Activated T-helper 2 cell treated with anti-CD3 and anti-CD28 coated beads, Interferon-gamma antibody, Interleukin-2, Interleukin-4, amounts not matched to agents 10 μg/mL and 5 μg/mL and 100 μg/mL, durations not matched to agents 14 hours and 24 hours and 36 hours (primary cell): ENCODE measurements at regions not wholly inside any gene's neighbourhood (a gene's known extent, or its start where the extent isn't known, plus 50 kb on each side); places are given as distances from the start of the nearest gene placed in this dataset.

Source experiments
- DNase-seq: peaks from one replicate; pipeline ENCODE4 v3.0.0; 2021; ENCODE audit warnings: low spot score
- H3K27ac Mint-ChIP-seq: one replicate; pipeline ENCODE4 v1.8.0; 2021; ENCODE audit warnings: mixed read lengths
- H3K27me3 Mint-ChIP-seq: one replicate; pipeline ENCODE4 v1.8.0; 2021; ENCODE audit warnings: low read depth, mixed read lengths
- H3K36me3 Mint-ChIP-seq: one replicate; pipeline ENCODE4 v1.8.0; 2021; ENCODE audit warnings: low read depth, mixed read lengths
- H3K4me1 Mint-ChIP-seq: one replicate; pipeline ENCODE4 v1.8.0; 2021; ENCODE audit warnings: low read depth, mixed read lengths
- H3K4me3 Mint-ChIP-seq: one replicate; pipeline ENCODE4 v1.8.0; 2021; ENCODE audit warnings: low read depth, mild to moderate bottlenecking, moderate library complexity, mixed read lengths
- H3K9me3 Mint-ChIP-seq: one replicate; pipeline ENCODE4 v1.8.0; 2021; ENCODE audit warnings: mixed read lengths
- intact Hi-C: fragments of 100-400 bp; cut with micrococcal nuclease; formaldehyde crosslinking; loops from one replicate; pipeline ENCODE4 v1.15.1; 2023

DNA sequence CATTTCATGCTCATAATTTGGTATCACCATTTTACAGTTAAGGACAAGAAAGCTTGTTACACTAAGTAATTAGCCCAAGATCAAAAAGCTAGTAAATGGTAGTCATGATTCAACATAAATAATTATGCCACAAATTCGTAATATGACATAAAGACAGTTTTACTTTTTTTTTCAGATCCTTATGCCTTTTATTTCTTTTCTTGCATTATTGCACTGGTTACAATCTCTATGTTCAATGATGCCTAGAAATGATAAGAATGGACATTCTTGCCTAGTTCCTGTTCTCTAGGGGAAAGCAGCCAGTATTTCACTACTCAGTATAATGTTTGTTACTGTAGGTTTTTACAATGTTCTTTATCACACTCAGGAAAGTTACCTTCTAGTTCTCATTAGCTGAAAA is 106.4 kb upstream of the ARHGAP5 start:
- peaks cover 4% of the 10 kb centered on the region for H3K9me3 Mint-ChIP-seq
- intact Hi-C loops, result no loop called here
- no peaks in the 10 kb centered on the region for H3K27me3 Mint-ChIP-seq
- DNase-seq, result no peak
- H3K4me3 Mint-ChIP-seq, result no peak overlapping the region
- H3K36me3 Mint-ChIP-seq, result no peaks in the 10 kb centered on the region
- no peak overlapping the region for H3K27ac Mint-ChIP-seq
- H3K4me1 Mint-ChIP-seq, result peaks cover 2% of the 10 kb centered on the region

DNA sequence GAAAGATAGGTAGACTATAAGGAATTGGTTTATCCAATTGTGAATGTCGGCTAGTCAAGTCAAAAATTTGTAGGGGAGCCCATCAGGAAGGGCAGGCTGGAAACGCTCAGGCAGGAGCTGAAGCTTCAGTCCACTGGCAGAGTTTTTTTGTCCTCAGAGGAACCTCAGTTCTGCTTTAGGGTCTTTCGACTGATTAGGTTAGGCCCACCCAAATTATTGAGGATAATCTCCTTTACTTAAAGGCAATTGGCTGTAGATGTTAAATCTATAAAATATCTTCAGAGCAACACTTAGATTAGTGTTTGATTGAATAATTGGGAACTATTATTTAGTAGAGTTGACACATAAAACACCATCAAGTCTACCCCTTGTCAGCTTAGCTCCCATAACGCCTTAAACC is 105.5 kb upstream of the ARHGAP5 start:
- H3K4me3 Mint-ChIP-seq, result no peak overlapping the region
- intact Hi-C loops, result no loop called here
- peaks cover 4% of the 10 kb centered on the region for H3K9me3 Mint-ChIP-seq
- no peak for DNase-seq
- H3K27me3 Mint-ChIP-seq, result no peaks in the 10 kb centered on the region
- no peak overlapping the region for H3K27ac Mint-ChIP-seq
- H3K4me1 Mint-ChIP-seq, result no peaks in the 10 kb centered on the region
- H3K36me3 Mint-ChIP-seq, result no peaks in the 10 kb centered on the region

DNA sequence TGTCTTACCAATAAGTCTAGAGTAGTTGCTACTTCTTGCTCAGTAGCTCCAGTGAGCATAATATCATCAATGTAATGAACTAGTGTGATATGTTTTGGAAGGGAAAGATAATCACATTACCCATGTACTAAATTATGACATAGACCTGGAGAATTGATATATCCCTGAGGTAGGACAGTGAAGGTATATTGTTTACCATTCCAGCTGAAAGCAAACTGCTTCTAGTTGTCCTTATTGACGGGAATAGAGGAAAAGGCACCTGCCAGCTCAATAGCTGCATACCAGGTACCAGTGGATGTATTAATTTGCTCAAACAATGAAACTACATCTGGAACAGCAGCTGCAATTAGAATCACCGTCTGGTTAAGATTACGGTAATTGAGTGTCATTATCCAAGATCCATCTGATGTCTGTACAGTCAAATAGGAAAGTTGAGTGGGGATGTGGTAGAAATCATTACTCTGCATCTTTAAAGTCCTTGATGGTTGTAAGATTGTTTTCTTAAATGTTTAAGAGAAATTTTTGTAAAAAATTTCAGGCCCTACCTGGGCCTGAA is 100.0 kb upstream of the ARHGAP5 start:
- no peak for DNase-seq
- no peaks in the 10 kb centered on the region for H3K27me3 Mint-ChIP-seq
- H3K27ac Mint-ChIP-seq, result no peak overlapping the region
- H3K9me3 Mint-ChIP-seq, result peaks cover under 1% of the 10 kb centered on the region
- H3K4me3 Mint-ChIP-seq, result no peak overlapping the region
- no peaks in the 10 kb centered on the region for H3K4me1 Mint-ChIP-seq
- no peaks in the 10 kb centered on the region for H3K36me3 Mint-ChIP-seq
- intact Hi-C loops, result no loop called here

DNA sequence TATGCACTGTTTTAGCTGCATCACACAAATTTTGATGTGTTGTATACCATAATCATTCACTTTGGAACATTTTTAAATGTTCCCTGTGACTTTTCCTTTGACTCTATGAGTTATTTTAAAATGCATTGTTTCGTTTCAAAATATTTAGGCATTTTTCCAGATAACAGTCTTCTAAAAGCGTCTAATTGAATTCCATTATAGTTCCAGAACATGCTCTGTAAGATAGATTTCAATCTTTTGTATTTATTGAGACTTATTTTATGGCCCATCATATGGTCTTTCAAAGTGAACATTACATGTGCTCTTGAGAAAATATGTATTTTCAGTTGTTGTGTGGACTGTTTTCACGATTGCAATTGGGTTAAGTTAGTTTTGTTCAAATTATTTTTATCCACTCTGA is 98.7 kb upstream of the ARHGAP5 start:
- Mint-ChIP-seq H3K9me3 (peaks cover 12% of the 10 kb centered on the region), H3K4me1 (no peaks in the 10 kb centered on the region), H3K27ac (no peak overlapping the region), H3K27me3 (no peaks in the 10 kb centered on the region), H3K4me3 (no peak overlapping the region), H3K36me3 (no peaks in the 10 kb centered on the region)
- intact Hi-C loops, result no loop called here
- DNase-seq, result no peak

DNA sequence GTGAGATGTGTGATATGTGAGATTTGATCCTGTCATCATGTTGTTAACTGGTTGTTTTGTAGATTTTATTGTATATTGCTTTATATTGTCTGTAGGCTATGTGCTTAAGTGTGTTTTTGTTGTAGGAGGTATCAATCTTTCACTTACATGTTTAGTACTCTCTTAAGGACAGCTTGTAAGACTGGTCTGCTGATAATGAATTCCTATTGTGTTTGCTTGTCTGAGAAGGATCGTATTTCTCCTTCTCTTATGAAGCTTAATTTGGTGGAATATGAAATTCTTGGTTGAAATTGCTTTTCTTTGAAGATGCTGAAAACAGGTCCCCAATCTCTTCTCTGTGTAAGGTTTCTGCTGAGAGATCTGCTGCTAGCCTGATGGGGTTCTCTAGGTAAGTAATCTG is 94.5 kb upstream of the ARHGAP5 start:
- intact Hi-C loops, result no loop called here
- Mint-ChIP-seq H3K27me3 (no peaks in the 10 kb centered on the region), H3K36me3 (no peaks in the 10 kb centered on the region), H3K4me1 (no peaks in the 10 kb centered on the region), H3K27ac (no peak overlapping the region), H3K9me3 (peaks cover 19% of the 10 kb centered on the region), H3K4me3 (no peak overlapping the region)
- no peak for DNase-seq

DNA sequence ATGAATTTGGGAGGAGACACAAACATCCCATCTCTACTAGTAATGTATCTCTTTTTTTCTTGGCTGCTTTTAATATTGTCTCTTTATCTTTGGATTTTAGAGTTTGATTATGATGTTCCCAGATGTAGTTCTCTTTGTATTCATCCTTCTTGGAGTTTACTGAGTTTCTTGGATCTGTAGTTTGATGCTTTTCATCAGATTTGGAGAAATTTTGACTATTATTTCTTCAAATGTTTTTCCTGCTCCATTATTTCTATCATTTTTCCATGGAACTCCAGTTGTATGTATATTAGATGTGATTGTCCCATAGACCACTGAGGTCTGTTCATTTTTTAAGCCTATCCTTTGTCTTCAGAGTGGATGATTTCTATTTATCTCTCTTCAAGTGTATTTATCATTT is 90.7 kb upstream of the ARHGAP5 start:
- peaks cover 19% of the 10 kb centered on the region for H3K9me3 Mint-ChIP-seq
- H3K36me3 Mint-ChIP-seq, result no peaks in the 10 kb centered on the region
- peaks cover 2% of the 10 kb centered on the region for H3K27me3 Mint-ChIP-seq
- H3K4me1 Mint-ChIP-seq, result no peaks in the 10 kb centered on the region
- no peak overlapping the region for H3K27ac Mint-ChIP-seq
- intact Hi-C loops, result no loop called here
- H3K4me3 Mint-ChIP-seq, result no peak overlapping the region
- DNase-seq, result no peak

DNA sequence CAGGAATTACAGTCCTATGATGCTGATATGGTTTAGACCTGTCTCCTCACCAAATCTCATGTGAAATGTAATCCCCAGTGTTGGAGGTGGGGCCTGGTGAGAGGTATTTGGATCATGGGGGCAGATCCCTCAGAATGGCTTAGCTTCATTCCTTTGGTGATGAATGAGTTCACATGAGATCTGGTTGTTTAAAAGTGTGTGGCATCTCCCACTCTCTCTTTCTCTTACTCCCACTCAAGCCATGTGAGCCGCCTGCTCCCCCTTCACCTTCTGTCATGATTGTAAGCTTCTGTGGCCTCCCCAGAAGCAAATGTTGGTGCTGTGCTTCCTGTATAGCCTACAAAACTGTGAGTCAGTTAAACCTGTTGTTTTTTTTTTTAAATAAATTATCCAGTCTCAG is 89.4 kb upstream of the ARHGAP5 start:
- H3K4me3 Mint-ChIP-seq, result no peak overlapping the region
- H3K9me3 Mint-ChIP-seq, result peaks cover 13% of the 10 kb centered on the region
- peaks cover 2% of the 10 kb centered on the region for H3K27me3 Mint-ChIP-seq
- intact Hi-C loops, result no loop called here
- no peaks in the 10 kb centered on the region for H3K4me1 Mint-ChIP-seq
- no peaks in the 10 kb centered on the region for H3K36me3 Mint-ChIP-seq
- no peak for DNase-seq
- no peak overlapping the region for H3K27ac Mint-ChIP-seq

DNA sequence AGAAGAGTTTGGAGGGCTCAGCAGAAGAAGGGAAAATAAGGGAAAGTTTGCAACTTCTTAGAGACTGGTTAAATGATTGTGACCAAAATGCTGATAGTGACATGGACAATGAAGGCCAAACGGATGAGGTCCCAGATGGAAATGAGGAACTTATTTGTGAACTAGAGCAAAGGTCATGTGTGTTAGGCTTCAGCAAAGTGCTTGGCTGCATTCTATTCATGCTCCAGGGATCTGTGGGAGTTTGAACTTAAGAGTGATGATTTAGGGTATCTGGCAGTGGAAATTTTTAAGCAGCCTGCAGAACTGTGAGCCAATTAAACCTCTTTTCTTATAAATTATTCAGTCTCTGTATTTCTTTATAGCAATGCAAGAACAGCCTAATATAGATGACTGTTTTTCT is 88.9 kb upstream of the ARHGAP5 start:
- Mint-ChIP-seq H3K27ac (no peak overlapping the region), H3K27me3 (peaks cover 2% of the 10 kb centered on the region), H3K36me3 (no peaks in the 10 kb centered on the region), H3K9me3 (peaks cover 8% of the 10 kb centered on the region), H3K4me1 (no peaks in the 10 kb centered on the region), H3K4me3 (no peak overlapping the region)
- no peak for DNase-seq
- intact Hi-C loops, result no loop called here

DNA sequence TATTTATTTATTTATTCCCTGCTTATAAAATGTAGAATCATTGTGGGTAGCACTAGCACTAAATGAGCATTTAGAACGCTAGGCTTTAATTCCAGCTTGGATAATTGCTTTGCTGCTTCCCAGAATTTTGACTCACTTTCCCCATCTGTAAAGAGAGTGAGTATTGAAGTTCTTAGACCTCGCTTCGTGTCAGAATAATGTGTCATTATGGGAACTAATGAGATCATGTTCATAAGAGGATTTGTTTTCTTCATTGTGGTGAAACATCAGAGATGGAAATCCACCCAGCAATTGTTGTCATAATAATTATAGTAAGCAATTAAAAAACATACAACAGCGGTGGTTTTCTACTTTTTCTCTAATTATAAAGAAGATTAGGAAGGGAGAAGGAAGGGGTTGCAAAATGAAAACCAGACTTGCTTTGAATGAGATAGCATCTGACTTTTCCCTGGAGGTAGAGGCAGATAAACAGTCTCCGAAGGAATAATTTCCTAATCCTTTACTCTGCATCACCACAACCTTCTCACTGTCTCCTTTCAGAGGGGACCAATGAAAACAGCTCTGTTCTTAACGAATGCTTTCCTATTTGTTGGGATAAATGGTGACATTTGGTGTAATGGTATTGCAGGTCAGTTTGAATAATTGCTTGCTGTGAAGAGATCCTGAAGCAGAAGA is 86.8 kb upstream of the ARHGAP5 start:
- Mint-ChIP-seq H3K4me3 (no peak overlapping the region), H3K4me1 (no peaks in the 10 kb centered on the region), H3K9me3 (peaks cover 5% of the 10 kb centered on the region), H3K27ac (no peak overlapping the region), H3K27me3 (peaks cover 2% of the 10 kb centered on the region), H3K36me3 (no peaks in the 10 kb centered on the region)
- no peak for DNase-seq
- intact Hi-C loops, result no loop called here

DNA sequence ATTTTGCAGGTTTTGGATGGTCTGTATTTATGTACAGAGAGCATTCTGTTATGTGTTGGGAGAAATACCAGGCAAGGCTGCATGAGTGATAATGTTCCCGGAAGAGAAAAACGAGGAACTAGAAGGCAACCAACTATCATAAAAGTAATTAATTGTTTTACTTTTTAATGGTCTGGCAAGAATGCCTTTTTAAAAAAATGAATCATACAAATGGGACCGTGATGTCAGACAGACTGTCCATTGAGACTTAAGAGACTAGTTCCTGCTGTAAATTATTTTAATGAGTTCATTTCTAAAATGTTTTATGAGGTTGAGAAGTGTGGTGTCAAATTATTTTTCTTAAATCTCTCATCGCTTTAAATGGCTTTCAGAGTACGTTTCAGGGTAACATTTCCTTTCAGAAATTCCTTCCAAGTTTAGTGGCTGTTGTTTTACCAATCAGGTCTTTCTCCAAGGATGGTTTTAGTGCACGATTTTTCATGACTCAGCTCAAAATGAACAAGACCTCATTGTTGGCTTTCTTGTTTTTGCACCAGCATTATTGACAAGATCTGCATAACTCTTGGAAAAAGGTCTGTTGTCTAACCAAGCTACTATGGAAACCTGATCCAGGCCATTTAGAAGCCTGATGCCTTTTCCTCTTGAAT is 86.1 kb upstream of the ARHGAP5 start:
- no peaks in the 10 kb centered on the region for H3K36me3 Mint-ChIP-seq
- intact Hi-C loops, result no loop called here
- no peak overlapping the region for H3K27ac Mint-ChIP-seq
- no peaks in the 10 kb centered on the region for H3K9me3 Mint-ChIP-seq
- no peak for DNase-seq
- no peaks in the 10 kb centered on the region for H3K4me1 Mint-ChIP-seq
- H3K4me3 Mint-ChIP-seq, result no peak overlapping the region
- peaks cover 2% of the 10 kb centered on the region for H3K27me3 Mint-ChIP-seq

DNA sequence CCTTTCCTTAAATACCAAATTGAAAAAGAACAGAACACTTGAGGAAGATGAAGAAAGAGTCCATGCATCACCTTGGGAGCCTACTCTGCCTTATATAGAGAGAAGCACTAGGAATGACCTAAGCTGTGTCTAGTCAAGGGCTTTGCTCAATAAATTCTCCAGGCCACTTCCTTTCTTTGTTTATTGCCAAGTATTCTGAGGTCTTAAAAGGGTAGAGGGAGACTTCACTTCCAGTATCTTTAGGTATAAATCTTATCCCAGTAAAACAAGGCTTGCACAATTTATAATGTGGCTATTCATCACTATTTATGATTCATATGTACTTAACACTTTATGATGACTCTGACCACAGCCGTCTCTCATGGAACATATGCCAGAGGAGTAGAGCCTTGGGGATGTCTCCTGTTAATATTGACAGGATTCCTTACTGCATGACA is 85.1 kb upstream of the ARHGAP5 start:
- no peaks in the 10 kb centered on the region for H3K9me3 Mint-ChIP-seq
- peaks cover 2% of the 10 kb centered on the region for H3K27me3 Mint-ChIP-seq
- H3K4me3 Mint-ChIP-seq, result no peak overlapping the region
- intact Hi-C loops, result no loop called here
- no peak for DNase-seq
- no peak overlapping the region for H3K27ac Mint-ChIP-seq
- H3K4me1 Mint-ChIP-seq, result no peaks in the 10 kb centered on the region
- no peaks in the 10 kb centered on the region for H3K36me3 Mint-ChIP-seq

DNA sequence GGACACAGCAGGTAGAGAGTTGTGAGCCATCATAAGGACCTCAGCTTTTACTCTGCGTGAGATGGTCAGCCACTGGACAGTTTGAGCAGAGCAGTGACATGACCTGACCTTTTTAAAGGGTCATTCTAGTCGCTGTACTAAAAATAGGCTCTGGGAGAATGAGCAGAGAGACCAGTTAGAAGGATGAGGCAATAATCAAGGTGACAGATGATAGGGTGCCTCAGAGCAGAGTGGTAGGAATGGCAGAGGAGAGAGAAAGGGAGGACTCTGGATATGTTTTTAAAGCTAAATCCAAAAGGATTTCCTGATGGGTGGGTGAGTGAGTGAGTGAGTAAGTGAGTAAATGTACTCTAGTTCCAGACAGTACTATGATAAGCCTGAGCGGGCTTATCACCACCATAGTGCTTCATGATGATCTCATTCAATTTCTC is 83.6 kb upstream of the ARHGAP5 start:
- Mint-ChIP-seq H3K4me1 (no peaks in the 10 kb centered on the region), H3K27ac (no peak overlapping the region), H3K9me3 (no peaks in the 10 kb centered on the region), H3K36me3 (no peaks in the 10 kb centered on the region), H3K27me3 (peaks cover 2% of the 10 kb centered on the region), H3K4me3 (no peak overlapping the region)
- intact Hi-C loops, result no loop called here
- DNase-seq, result no peak

DNA sequence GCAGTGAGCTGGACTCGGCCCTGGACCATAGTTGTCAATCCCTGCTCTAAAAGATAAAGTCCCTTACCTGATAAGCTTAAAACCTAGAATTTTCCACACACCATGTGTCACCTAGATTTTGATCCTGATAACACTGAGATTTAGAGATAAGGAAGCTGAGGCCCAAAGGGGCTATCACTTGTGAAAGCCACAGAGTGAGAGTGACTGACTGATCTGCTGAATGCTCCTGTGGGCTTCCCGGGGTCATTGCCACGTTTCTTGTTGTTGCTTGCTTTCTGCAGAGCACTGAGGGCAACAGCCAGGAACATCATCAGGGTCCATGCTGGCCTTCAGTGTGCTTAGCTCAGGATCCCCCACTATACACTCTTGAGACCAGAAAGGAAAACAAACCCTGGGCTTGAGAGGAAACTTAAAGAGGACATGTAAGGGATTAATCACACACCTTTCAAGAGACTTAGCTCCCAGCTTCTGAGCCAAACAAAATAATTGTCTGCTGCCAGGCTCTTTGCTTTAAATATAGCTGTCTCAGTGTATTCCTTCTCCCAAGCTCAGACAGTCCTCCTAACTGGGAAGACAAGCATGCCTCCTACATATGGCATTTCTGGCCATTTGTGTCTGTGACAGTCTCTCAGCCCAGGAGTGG is 82.6 kb upstream of the ARHGAP5 start:
- Mint-ChIP-seq H3K27ac (no peak overlapping the region), H3K4me3 (no peak overlapping the region)
- intact Hi-C loops, result no loop called here

More for the DNA sequence above, 82.6 kb upstream of the ARHGAP5 start:
- H3K4me1 Mint-ChIP-seq, result no peaks in the 10 kb centered on the region
- no peaks in the 10 kb centered on the region for H3K9me3 Mint-ChIP-seq
- no peaks in the 10 kb centered on the region for H3K27me3 Mint-ChIP-seq
- H3K36me3 Mint-ChIP-seq, result no peaks in the 10 kb centered on the region
- DNase-seq, result no peak
